ENCODE measurements at regions not wholly inside any gene's neighbourhood (a gene's known extent, or its start where the extent isn't known, plus 50 kb on each side); places are given as distances from the start of the nearest gene placed in this dataset.

GRCh38 chr13:33940898-33941297 is 122.9 kb downstream of the RFC3 start:
- Histone ChIP-seq H4K20me1 (ENCODE audit: insufficient read depth) (no peaks in the 10 kb centered on the region), H3K9ac (no peak overlapping the region), H3K4me3 (IDR thresholded peaks at IDR 0.05; ENCODE audit: insufficient read depth, low read depth, low read length) (no peak overlapping the region), H3K4me1 (ENCODE audit: low read depth, poor library complexity, severe bottlenecking) (no peaks in the 10 kb centered on the region), H3K4me2 (no peak overlapping the region), H3K79me2 (ENCODE audit: insufficient read depth, low read depth) (no peaks in the 10 kb centered on the region), H3K36me3 (ENCODE audit: insufficient read depth) (no peaks in the 10 kb centered on the region), H3K27ac (no peak overlapping the region), H2AFZ (ENCODE audit: low read depth) (no peak overlapping the region), H3K27me3 (ENCODE audit: insufficient read depth, low read depth) (no peaks in the 10 kb centered on the region)
- TF ChIP-seq CTCF (conservative IDR thresholded peaks at IDR 0.05; ENCODE audit: low read depth, low read length), result no peak

GRCh38 chr13:33945477-33945876 is 127.5 kb downstream of the RFC3 start:
- no peak overlapping the region for H3K4me3 ChIP-seq (IDR thresholded peaks at IDR 0.05; ENCODE audit: insufficient read depth, low read depth, low read length)
- no peak overlapping the region for H3K9ac ChIP-seq
- no peak for TF ChIP-seq CTCF (conservative IDR thresholded peaks at IDR 0.05; ENCODE audit: low read depth, low read length)
- no peak overlapping the region for H3K27ac ChIP-seq
- no peaks in the 10 kb centered on the region for H3K27me3 ChIP-seq (ENCODE audit: insufficient read depth, low read depth)
- H3K4me2 ChIP-seq, result no peak overlapping the region
- H2AFZ ChIP-seq (ENCODE audit: low read depth), result no peak overlapping the region
- no peaks in the 10 kb centered on the region for H3K79me2 ChIP-seq (ENCODE audit: insufficient read depth, low read depth)
- no peaks in the 10 kb centered on the region for H3K36me3 ChIP-seq (ENCODE audit: insufficient read depth)
- H4K20me1 ChIP-seq (ENCODE audit: insufficient read depth), result no peaks in the 10 kb centered on the region
- no peaks in the 10 kb centered on the region for H3K4me1 ChIP-seq (ENCODE audit: low read depth, poor library complexity, severe bottlenecking)

- no peak overlapping the region for H3K9ac ChIP-seq
- H2AFZ ChIP-seq (ENCODE audit: low read depth), result no peak overlapping the region
- TF ChIP-seq CTCF (conservative IDR thresholded peaks at IDR 0.05; ENCODE audit: low read depth, low read length), result no peak
- H3K27me3 ChIP-seq (ENCODE audit: insufficient read depth, low read depth), result no peaks in the 10 kb centered on the region
- no peak overlapping the region for H3K27ac ChIP-seq
- H3K36me3 ChIP-seq (ENCODE audit: insufficient read depth), result no peaks in the 10 kb centered on the region
- H3K79me2 ChIP-seq (ENCODE audit: insufficient read depth, low read depth), result no peaks in the 10 kb centered on the region
- no peaks in the 10 kb centered on the region for H3K4me1 ChIP-seq (ENCODE audit: low read depth, poor library complexity, severe bottlenecking)
- no peak overlapping the region for H3K4me2 ChIP-seq
- no peaks in the 10 kb centered on the region for H4K20me1 ChIP-seq (ENCODE audit: insufficient read depth)
- no peak overlapping the region for H3K4me3 ChIP-seq (IDR thresholded peaks at IDR 0.05; ENCODE audit: insufficient read depth, low read depth, low read length)
Measured at GRCh38 chr13:33953203-33953602, 135.3 kb downstream of the RFC3 start.

- H3K36me3 ChIP-seq (ENCODE audit: insufficient read depth), result no peaks in the 10 kb centered on the region
- H3K4me2 ChIP-seq, result no peak overlapping the region
- H2AFZ ChIP-seq (ENCODE audit: low read depth), result no peak overlapping the region
- H3K4me1 ChIP-seq (ENCODE audit: low read depth, poor library complexity, severe bottlenecking), result no peaks in the 10 kb centered on the region
- H3K79me2 ChIP-seq (ENCODE audit: insufficient read depth, low read depth), result no peaks in the 10 kb centered on the region
- no peak overlapping the region for H3K27ac ChIP-seq
- H3K4me3 ChIP-seq (IDR thresholded peaks at IDR 0.05; ENCODE audit: insufficient read depth, low read depth, low read length), result no peak overlapping the region
- no peak overlapping the region for H3K9ac ChIP-seq
- H4K20me1 ChIP-seq (ENCODE audit: insufficient read depth), result no peaks in the 10 kb centered on the region
- no peak for TF ChIP-seq CTCF (conservative IDR thresholded peaks at IDR 0.05; ENCODE audit: low read depth, low read length)
- no peaks in the 10 kb centered on the region for H3K27me3 ChIP-seq (ENCODE audit: insufficient read depth, low read depth)
Measured at GRCh38 chr13:33953781-33954180, 135.8 kb downstream of the RFC3 start.

- no peak overlapping the region for H3K4me3 ChIP-seq (IDR thresholded peaks at IDR 0.05; ENCODE audit: insufficient read depth, low read depth, low read length)
- H3K9ac ChIP-seq, result no peak overlapping the region
- H3K4me1 ChIP-seq (ENCODE audit: low read depth, poor library complexity, severe bottlenecking), result no peaks in the 10 kb centered on the region
- no peak overlapping the region for H3K27ac ChIP-seq
- no peaks in the 10 kb centered on the region for H3K27me3 ChIP-seq (ENCODE audit: insufficient read depth, low read depth)
- no peak overlapping the region for H2AFZ ChIP-seq (ENCODE audit: low read depth)
- TF ChIP-seq CTCF (conservative IDR thresholded peaks at IDR 0.05; ENCODE audit: low read depth, low read length), result no peak
- no peaks in the 10 kb centered on the region for H3K36me3 ChIP-seq (ENCODE audit: insufficient read depth)
- H3K79me2 ChIP-seq (ENCODE audit: insufficient read depth, low read depth), result no peaks in the 10 kb centered on the region
- no peak overlapping the region for H3K4me2 ChIP-seq
- no peaks in the 10 kb centered on the region for H4K20me1 ChIP-seq (ENCODE audit: insufficient read depth)
Measured at GRCh38 chr13:33956346-33956745, 138.4 kb downstream of the RFC3 start.

Measured in KMS-11 (cell line).